Hematopoietic multipotent progenitor cell (in vitro differentiated cells): ENCODE measurements at regions not wholly inside any gene's neighbourhood (a gene's known extent, or its start where the extent isn't known, plus 50 kb on each side); places are given as distances from the start of the nearest gene placed in this dataset.

Source experiments
- DNase-seq, 3 donors: peaks; one replicate each; pipeline ENCODE4 v3.0.0-alpha.2; 2011 to 2015; ENCODE audit warnings: low read depth in 2 of 3, low spot score in 2 of 3

DNA sequence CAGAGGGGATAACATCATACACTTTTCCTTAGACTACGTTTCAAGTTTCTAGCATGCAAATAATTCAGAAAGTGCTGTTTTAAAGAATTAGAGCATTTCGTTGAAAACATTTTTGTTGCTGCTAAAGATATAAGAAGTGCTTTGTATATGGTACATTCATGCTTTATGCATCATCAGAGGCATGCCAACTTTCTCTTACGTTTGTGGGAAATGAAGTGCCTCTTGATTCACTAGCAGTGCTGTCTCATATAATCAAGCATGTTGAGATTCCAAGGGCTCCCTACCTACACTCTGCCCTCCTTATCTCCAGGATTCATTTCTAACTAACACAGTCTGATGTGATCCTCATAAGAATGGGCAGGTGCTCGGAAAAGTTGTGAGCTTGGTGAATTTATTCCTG lies 748.6 kb upstream of the DDX18 start:
- DNase-seq = no peak

DNA sequence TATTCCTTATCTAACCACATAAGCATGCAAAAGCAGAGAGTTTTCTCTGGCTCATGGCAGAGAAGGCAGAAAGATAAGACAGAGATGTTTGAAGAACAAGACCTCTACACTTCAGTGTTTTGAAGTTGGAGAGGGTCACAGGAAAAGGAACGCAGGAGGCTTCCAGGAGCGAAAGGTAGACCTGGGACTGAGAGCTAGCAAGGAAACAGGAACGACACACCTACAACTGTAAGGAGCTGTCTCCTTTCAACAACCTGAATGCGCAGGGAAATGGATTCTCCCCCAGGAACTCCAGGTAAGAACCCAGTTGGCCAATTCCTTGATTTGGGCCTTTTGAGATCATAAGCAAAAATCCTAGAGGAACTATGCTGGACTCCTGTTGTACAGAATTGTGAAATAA lies 746.6 kb upstream of the DDX18 start:
- no peak for DNase-seq

DNA sequence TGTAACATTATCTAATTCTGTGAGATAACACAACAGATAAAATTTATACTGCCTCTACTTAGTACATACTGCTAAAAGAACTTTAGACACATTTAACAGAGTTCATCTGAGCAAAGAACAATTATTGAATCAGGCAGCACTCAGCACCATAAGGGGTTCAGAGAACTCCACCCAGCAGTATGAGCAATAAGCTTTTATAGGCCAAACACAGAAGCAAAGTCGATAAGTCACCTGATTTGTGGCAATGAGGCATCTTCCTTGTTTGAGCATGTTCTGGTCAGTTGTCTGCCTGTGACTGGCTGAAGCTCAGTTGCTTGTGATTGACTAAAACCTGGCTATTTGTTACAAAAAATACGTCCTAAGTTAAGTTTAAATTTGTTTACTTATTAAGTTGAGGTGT lies 746.1 kb upstream of the DDX18 start:
- DNase-seq = no peak

DNA sequence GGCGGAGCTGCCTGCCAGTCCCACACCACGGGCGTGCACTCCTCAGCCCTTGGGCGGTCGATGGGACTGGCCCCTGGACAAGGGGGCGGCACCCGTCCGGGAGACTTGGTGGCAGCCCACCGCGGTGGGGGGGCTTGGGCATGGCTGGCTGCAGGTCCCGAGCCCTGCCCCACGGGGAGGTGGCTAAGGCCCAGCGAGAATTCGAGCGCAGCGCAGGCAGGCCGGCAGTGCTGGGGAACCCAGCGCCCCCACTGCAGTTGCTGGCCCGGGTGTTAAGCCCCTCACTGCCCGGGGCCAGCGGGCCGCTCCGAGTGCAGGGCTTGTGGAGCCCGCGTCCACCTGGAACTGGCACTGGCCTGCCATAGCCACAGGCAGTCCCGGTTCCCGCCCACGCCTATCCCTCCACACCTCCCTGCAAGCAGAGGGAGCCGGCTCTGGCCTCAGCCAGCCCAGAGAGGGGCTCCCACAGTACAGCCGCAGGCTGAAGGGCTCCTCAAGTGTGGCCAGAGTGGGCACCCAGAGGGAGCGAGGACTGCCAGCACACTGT lies 742.9 kb upstream of the DDX18 start:
- DNase-seq = no peak

DNA sequence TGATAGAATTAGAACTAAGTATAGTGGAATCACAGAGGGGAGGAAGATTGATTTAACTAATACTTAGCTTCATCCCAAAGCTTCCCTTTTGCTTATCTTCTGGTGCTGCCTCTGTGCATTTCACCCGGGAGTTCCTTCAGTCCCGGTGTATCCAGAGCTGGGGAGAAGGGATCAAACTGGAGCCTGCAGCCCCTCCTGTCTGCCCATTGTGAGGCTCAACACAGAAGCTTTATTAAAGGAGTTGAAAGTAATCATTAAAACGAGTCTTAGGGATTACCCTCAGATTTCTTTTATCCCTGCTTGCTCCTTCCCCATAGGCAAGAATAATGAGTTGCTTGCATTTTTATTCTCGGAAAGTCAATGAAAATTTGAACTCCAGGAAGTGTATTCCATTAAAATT lies 739.7 kb upstream of the DDX18 start:
- no peak for DNase-seq

DNA sequence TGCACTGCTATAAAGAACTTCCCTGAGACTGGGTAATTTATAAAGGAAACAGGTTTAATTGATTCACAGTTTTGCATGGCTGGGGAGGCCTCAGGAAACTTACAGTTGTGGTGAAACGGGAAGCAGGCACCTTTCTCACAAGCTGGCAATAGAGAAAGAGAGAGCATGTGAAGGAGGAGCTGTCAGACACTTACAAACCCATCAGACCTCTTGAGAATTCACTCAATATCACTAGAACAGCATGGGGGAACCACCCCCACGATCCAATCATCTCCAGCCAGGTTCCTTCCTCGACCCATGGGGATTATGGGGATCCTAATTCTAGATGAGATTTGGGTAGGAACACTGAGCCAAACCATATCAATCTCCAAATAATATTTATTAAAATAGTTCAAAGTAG lies 729.2 kb upstream of the DDX18 start:
- no peak for DNase-seq

DNA sequence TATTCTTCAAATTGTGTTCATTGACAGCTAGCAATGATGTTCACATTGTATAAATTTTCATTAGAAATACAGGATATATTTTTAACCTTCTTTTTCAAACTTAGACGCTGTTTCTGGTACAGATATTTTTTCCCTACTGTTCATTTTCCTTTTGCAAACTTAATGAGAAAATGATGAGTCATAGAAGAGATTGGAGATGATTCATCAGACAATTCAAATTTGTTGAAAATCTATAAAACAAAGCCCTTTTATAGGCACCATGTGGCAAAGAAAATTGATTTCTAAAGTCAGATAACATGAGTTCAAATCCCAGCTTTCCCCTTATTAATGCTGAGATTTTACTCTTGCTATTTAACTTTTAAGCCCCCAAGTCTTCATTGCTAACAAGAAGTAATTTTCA lies 728.8 kb upstream of the DDX18 start:
- no peak for DNase-seq

DNA sequence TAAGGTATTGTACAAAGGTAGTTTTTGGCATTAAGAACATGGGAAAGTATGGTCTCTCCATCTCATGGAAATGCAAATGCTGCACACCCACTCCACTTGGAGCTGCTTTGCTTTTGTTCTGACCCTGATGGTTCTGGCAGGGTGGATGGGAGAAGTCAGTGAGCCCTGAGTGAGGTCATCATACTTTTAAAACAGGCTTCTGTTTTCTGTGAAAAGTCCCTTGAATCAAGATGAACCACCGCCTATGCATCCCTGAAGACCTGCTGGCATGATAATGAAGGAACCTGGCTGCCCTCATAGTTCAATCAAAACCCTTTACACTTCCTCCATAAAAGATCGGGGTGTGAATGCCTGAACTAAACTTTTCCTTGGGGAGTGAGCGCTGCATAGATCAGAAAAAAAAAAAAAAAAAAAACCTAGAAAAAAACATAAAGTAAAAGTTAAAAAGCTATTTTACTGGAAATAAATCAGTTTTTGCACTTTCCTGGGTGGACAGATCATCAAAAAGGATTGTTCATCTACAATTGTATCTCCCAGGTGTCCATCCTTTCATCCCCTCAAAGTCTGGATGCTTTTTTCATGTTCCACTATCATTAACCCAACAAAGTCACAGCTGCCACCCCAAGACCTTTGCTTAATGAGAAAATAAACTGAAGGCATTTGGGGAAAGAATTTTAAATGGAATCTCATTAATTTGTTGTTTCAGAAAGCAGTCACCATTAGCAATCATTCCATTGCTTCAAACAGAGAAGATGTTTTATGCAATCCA lies 728.1 kb upstream of the DDX18 start:
- DNase-seq = no peak

DNA sequence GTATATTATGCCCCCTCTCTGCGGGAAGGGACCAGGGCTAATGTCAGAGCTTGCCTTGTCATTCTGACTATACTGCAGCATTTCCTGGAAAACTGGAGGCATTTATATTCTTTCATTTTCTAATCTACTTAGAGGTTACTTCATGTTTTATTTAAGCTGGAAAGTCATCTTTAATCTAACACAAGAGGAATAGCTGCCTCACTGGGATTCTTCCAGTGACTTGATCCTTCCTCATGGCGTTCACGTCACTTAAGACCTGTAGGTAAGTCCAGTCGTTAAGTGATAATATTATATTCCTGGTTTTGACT lies 727.6 kb upstream of the DDX18 start:
- no peak for DNase-seq

DNA sequence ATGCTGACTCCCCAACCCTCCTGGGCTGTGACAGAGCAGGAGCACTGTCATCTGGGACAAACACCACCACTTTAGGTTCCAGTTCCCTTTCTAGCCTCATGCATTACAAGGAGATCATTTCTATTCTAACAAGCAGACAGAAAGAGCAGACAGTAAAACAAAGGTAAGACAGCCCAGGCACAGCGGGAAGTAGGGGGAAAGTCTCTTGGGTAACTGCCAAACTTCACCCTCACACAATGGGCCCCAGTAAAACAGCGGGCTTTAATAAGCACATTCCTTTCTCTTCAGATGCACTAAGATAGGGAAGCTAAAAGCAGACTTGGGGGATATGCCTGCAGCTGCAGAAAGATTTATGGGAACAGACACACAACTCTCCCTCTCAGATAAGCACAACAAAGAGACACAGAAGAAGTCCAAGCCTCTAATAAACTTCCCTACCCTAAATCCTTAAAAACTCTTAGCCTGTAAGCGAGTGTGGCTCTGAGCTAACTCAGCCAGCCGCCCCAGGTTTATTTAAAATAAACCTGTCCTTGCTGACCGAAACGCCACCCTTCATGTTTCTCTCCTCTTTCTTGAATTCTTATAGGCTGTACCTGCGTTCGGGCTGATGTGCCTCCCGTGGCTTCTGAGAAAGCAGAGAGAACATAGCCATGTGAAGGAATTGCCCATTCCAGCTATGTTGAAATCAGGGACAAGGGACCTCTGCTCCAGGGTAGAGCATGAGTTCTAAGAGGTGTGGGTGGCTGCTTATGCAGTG lies 726.8 kb upstream of the DDX18 start:
- DNase-seq = no peak

DNA sequence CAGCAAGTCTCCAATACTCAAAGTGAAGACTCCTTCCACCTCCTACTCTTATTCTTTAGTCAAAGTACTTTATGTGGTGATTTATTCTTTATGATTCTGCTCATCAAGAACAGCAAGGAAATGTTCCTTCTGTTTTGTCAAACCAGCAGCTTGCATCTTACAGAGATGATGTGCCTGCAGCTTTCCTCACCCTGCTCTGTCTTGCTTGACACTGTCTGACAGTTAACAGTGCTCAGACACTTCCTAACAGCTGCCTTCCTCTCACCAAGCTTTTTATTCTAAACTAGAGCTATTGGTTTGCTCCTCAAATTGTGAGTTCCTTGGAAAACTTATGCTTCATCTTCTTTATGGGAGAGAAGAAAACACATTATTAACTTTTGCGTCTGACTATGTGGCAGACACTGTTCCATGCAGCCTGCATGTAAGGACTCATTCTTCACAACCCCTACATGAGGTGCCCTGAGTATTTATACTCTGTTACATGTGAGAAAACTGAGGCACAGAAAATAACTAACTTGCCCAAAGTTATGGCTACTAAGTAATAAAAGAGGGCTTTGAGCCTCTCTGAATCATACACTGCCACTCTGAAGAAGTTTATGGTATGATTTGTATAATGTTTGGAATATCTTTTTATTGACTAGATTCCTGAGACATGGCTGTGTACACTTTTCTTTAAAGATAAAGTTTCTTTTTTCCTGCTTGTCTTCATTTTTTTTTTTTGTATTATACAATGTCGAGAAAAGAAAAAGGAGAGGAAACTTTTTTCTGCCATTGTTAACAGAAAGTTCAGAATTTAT lies 723.3 kb upstream of the DDX18 start:
- DNase-seq = no peak

DNA sequence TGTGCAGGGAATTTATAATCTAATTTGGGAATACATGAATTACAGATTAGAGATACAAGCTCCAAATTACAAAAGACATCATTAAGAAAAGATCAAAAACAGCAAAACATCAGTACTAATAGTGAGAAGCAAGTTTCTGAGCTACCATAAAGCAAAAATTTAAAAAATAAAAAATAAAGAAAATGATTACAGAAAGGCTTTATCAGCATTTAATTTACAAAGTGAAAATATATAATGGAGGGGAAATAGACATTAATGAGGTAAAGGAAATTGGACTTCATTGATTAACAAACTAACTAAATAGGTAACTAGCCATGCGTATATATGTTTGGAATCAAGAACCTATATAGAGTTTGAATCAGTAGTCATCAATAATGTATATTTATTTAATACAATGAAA lies 712.9 kb upstream of the DDX18 start:
- no peak for DNase-seq

DNA sequence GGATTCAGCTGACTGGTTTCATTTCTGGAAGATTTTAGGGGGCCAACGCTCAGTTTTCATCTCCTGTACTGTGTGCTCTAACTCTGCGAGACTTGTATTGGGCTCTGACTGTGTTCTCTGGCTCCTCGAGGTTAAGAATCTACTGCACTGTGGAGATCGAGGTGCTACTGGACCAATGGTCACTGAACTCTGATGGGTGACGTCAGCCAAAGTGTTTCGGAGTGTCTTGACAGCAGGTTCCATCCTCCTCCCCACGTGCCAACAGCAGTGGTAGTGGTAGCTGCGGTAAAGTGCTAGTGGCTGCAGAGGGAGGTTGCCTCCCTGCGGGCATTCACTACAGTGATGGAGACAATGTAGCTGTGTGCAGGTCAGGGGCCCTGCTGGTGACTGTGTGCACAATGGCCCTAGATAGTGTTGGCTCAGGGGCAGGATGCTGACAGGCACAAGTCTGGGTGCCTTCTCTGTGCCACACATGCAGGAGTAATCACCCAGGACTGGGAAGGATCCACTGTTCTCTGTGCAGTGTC lies 705.7 kb upstream of the DDX18 start:
- no peak for DNase-seq

DNA sequence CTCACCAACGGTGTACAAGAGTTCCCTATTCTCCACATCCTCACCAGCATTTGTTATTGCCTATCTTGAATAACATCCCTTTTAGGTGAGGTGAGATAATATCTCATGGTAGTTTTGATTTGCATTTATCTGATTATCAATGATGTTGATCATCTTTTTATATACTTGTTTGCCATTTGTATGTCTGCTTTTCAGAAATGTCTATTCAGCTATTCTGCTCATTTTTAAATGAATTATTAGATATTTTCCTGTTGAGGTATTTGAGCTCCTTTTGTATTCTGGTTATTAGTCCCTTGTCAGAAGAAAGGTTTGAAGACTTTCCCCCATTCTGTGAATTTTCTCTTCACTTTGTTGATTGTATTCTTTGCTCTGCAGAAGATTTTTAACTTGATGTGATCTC lies 695.5 kb upstream of the DDX18 start:
- no peak for DNase-seq

DNA sequence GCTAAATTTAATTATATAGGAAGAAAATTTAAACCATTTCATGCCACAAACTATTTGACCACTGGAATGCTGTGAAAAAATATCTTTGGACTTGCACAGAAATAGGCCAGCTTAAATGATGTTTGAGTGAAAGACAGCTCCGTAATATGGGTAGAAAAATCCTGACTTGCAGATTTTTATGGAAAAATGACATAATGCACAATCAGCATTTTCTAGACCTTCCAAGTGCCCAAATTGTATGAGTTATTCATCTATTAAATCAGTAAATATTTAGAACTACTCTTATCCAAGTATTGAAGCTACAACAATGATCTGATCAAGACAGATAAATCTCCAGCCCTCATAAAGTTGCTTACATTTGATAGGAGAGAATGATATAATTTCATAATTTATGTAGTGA lies 691.1 kb upstream of the DDX18 start:
- no peak for DNase-seq

DNA sequence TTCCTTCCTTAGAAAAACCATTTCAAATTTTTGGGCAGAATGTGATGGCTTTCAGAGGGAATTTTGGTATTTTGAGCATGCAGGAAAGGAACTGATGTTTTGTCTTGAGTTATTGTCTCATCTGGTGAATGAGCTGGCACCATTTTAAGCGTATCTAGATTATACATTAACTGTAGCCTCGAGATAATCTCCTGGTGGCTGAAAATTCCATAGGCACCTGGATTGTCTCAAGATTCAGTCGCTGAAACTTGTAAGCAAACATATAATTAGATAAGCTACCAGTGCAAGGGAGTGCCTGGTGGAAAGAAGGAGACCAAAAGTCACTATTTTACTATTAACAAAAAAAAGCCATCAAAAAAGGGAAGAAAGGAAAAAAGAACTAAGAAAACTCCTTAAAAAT lies 687.8 kb upstream of the DDX18 start:
- DNase-seq = no peak

DNA sequence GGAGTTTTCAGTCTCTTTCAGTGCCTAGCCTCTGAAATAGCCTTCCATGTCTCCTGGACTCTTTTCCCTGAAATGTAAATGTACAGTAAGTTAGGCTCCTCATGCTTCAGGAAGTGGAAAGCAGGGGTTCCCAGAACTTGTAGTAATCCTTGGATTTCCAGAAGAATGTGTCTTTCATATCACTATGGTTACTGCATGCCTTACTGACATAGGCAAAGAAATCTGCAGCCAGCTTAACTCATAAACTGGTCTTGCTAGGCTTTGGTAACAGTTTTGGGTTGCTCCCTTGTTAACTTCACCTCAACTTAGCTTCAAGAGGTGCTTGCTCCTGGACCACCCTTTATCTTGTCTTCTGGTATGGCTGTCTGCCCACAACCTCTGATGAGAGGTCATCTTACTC lies 686.8 kb upstream of the DDX18 start:
- DNase-seq = no peak

DNA sequence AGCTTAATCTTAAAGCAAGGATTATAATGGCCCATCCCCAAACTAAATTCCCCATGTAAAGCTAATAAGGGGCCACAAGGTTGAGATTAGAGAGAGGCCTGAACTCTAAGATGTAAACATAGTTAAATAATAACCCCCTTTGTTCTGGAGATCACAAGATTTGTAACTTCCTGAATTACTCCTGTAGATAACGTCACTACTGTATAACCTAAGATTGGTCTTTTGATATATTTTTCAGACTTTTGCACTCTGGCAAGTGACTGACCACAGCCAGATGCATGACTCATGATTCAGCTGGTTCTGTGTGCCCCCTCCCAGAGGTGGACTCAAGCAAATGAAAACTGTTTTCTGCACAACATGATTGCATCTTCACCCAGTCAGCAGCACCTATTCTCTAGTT lies 686.0 kb upstream of the DDX18 start:
- no peak for DNase-seq

DNA sequence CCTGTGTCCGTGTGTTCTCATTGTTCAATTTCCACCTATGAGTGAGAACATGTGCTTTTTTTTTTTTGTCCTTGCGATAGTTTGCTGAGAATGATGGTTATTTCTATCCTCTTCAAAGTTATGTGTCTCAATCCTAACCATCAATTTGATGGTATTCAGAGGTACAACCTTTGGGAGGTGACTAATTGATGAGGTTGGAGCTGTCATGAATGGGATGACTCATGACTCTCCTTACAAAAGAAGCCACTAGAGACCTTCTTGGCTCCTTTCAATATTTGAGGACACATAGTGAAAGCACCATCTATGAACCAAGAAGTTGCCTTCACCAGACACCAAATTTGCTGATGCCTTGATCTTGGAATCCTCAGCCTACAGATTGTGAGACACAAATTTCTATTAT lies 677.1 kb upstream of the DDX18 start:
- no peak for DNase-seq

DNA sequence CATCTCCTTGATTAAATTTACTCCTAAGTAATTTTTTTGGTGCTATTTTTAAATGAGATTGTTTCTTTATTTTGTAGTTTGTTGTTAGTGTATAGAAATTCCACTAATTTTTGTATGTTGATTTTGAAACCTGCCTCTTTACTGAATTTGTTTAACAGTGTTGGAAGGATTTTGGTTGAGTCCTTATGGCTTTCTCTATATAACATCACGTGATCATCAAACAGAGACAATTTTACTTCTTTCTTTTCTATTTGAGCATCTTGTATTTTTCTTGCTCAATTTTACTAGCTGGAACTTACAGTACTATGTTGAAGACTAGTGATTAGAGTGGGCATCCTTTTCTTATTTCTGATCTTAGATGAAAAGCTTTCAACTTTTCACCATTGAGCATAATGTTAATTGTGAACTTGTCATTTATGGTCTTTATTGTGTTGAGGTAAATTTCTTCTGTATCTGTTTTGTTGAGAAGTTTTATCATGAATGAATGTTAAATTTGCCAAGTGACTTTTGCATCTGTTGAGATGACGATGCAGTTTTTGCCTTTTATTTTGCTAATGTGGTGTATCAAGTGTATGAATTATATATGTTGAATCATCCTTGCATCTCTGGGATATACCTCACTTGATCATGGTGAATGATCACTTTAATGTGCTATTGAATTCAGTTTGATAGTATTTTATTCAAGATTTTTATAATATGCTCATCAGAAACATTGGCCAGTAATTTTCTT lies 645.3 kb upstream of the DDX18 start:
- no peak for DNase-seq

DNA sequence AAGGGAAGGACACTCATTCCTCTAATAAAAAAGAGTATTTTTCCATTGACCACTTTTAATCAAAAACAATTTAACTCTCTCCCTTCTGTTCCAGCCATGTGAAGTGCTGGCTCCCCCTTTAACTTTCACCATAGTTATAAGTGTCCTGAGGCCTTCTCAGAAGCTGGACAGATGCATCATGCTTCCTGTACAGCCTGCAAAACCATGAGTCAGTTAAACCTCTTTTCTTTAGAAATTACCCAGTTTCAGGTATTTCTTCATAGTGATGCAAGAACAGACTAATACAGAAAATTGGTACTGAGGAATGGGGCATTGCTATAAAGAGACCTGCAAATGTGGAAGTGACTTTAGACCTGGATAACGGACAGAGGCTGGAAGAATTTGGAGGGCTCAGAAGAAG lies 643.6 kb upstream of the DDX18 start:
- no peak for DNase-seq
